Cardiac muscle cell (in vitro differentiated cells and primary cell): ENCODE measurements at regions not wholly inside any gene's neighbourhood (a gene's known extent, or its start where the extent isn't known, plus 50 kb on each side); places are given as distances from the start of the nearest gene placed in this dataset.

Experiments used
- DNase-seq, 2 donors: peaks; one replicate each; pipeline versions ENCODE4 v3.0.0 to v3.0.0-alpha.2; 2010 to 2017; ENCODE audit warnings: low read depth in 1 of 2, low spot score in 1 of 2
- H3K27ac ChIP-seq: fragments of 200-600 bp; sonication (generic); 2 replicates; pipeline ENCODE4 v1.5.1; 2016
- H3K27me3 ChIP-seq: fragments of 200-600 bp; sonication (generic); 2 replicates; pipeline ENCODE4 v1.6.0; 2016; ENCODE audit warnings: control low read depth
- H3K36me3 ChIP-seq: fragments of 200-600 bp; sonication (generic); 2 replicates; pipeline ENCODE4 v1.5.1; 2016; ENCODE audit warnings: control low read depth
- H3K4me1 ChIP-seq: fragments of 200-600 bp; sonication (generic); 2 replicates; pipeline ENCODE4 v1.8.1; 2017; ENCODE audit warnings: low read depth, mild to moderate bottlenecking, mixed run types
- H3K4me3 ChIP-seq: fragments of 200-600 bp; sonication (generic); 2 replicates; pipeline ENCODE4 v1.5.1; 2016; ENCODE audit warnings: mild to moderate bottlenecking
- H3K9me3 ChIP-seq: fragments of 200-600 bp; sonication (generic); 2 replicates; pipeline ENCODE4 v1.5.1; 2017; ENCODE audit warnings: low read depth, mild to moderate bottlenecking, control low read depth
- CTCF ChIP-seq: IDR thresholded peaks from 2 replicates; pipeline ENCODE4 v1.5.1; 2012; ENCODE audit warnings: low read depth, mild to moderate bottlenecking, low read length

- Histone ChIP-seq H3K27me3 (peaks cover 7% of the 10 kb centered on the region), H3K27ac (no peak overlapping the region), H3K36me3 (no peaks in the 10 kb centered on the region), H3K9me3 (no peaks in the 10 kb centered on the region), H3K4me3 (no peak overlapping the region), H3K4me1 (peaks cover 22% of the 10 kb centered on the region)
- no peak for DNase-seq
- TF ChIP-seq CTCF: no peak
These were observed 75.6 kb downstream of the C1QL2 start for GRCh38 chr2:119082821-119083400.

GRCh38 chr2:119078796-119079195 lies 79.8 kb downstream of the C1QL2 start:
- Histone ChIP-seq H3K4me3 (no peak overlapping the region), H3K4me1 (no peaks in the 10 kb centered on the region), H3K9me3 (no peaks in the 10 kb centered on the region), H3K36me3 (no peaks in the 10 kb centered on the region), H3K27ac (no peak overlapping the region), H3K27me3 (peaks cover 7% of the 10 kb centered on the region)
- DNase-seq: no peak
- TF ChIP-seq CTCF: no peak

- no peak overlapping the region for H3K4me3 ChIP-seq
- no peak overlapping the region for H3K27ac ChIP-seq
- no peaks in the 10 kb centered on the region for H3K4me1 ChIP-seq
- peaks cover 10% of the 10 kb centered on the region for H3K27me3 ChIP-seq
- DNase-seq: no peak
- no peaks in the 10 kb centered on the region for H3K36me3 ChIP-seq
- H3K9me3 ChIP-seq: no peaks in the 10 kb centered on the region
- TF ChIP-seq CTCF: no peak
These were observed 81.8 kb downstream of the C1QL2 start for GRCh38 chr2:119076713-119077112.

GRCh38 chr2:119073213-119073612 lies 85.3 kb downstream of the C1QL2 start:
- H3K4me3 ChIP-seq: no peak overlapping the region
- DNase-seq: no peak
- H3K9me3 ChIP-seq: no peaks in the 10 kb centered on the region
- H3K36me3 ChIP-seq: no peaks in the 10 kb centered on the region
- H3K27me3 ChIP-seq: peaks cover 3% of the 10 kb centered on the region
- no peaks in the 10 kb centered on the region for H3K4me1 ChIP-seq
- H3K27ac ChIP-seq: no peak overlapping the region
- TF ChIP-seq CTCF: no peak

- H3K36me3 ChIP-seq: no peaks in the 10 kb centered on the region
- no peak for DNase-seq
- peaks cover 3% of the 10 kb centered on the region for H3K27me3 ChIP-seq
- H3K27ac ChIP-seq: no peak overlapping the region
- TF ChIP-seq CTCF: no peak
- no peaks in the 10 kb centered on the region for H3K9me3 ChIP-seq
- no peaks in the 10 kb centered on the region for H3K4me1 ChIP-seq
- no peak overlapping the region for H3K4me3 ChIP-seq
These were observed 87.1 kb downstream of the C1QL2 start for GRCh38 chr2:119071476-119071875.

- TF ChIP-seq CTCF: no peak
- Histone ChIP-seq H3K4me3 (no peak overlapping the region), H3K36me3 (no peaks in the 10 kb centered on the region), H3K27me3 (peaks cover 3% of the 10 kb centered on the region), H3K4me1 (no peaks in the 10 kb centered on the region), H3K27ac (no peak overlapping the region), H3K9me3 (no peaks in the 10 kb centered on the region)
- no peak for DNase-seq
These were observed 88.8 kb downstream of the C1QL2 start for GRCh38 chr2:119069781-119070180.
